HG03575 (cell line): ENCODE measurements at regions not wholly inside any gene's neighbourhood (a gene's known extent, or its start where the extent isn't known, plus 50 kb on each side); places are given as distances from the start of the nearest gene placed in this dataset.

Experiments
- ATAC-seq: cut with Tn5 transposase; IDR thresholded peaks from one replicate; pipeline ENCODE4 v1.9.1; 2021; ENCODE audit not compliant: unreplicated experiment, insufficient number of reproducible peaks, low FRiP score; ENCODE audit errors: extremely low read depth

- no peak for ATAC-seq
Measured at GRCh38 chr3:175914785-175915184, 1055.7 kb downstream of the NAALADL2 start.

- ATAC-seq = no peak
Measured at GRCh38 chr3:175913286-175913685, 1054.2 kb downstream of the NAALADL2 start.

GRCh38 chr3:175911937-175912336 lies 1052.8 kb downstream of the NAALADL2 start:
- ATAC-seq = no peak

GRCh38 chr3:175902226-175902625 lies 1043.1 kb downstream of the NAALADL2 start:
- ATAC-seq = no peak

GRCh38 chr3:175898194-175898593 lies 1039.1 kb downstream of the NAALADL2 start:
- ATAC-seq = no peak

GRCh38 chr3:175896655-175897054 lies 1037.5 kb downstream of the NAALADL2 start:
- no peak for ATAC-seq

GRCh38 chr3:175895731-175896130 lies 1036.6 kb downstream of the NAALADL2 start:
- ATAC-seq = no peak

- no peak for ATAC-seq
Measured at GRCh38 chr3:175893566-175893965, 1034.4 kb downstream of the NAALADL2 start.

- no peak for ATAC-seq
Measured at GRCh38 chr3:175890066-175890465, 1030.9 kb downstream of the NAALADL2 start.

- no peak for ATAC-seq
Measured at GRCh38 chr3:175885231-175885766, 1026.2 kb downstream of the NAALADL2 start.

- ATAC-seq = no peak
Measured at GRCh38 chr3:175879417-175879816, 1020.3 kb downstream of the NAALADL2 start.

GRCh38 chr3:175869404-175869803 lies 1010.3 kb downstream of the NAALADL2 start:
- ATAC-seq = no peak

GRCh38 chr3:175868626-175869025 lies 1009.5 kb downstream of the NAALADL2 start:
- ATAC-seq = no peak

- ATAC-seq = no peak
Measured at GRCh38 chr3:175865724-175866123, 1006.6 kb downstream of the NAALADL2 start.

- ATAC-seq = no peak
Measured at GRCh38 chr3:175861916-175862315, 1002.8 kb downstream of the NAALADL2 start.
